ENCODE measurements at regions not wholly inside any gene's neighbourhood (a gene's known extent, or its start where the extent isn't known, plus 50 kb on each side); places are given as distances from the start of the nearest gene placed in this dataset.

GRCh38 chr4:38230121-38230801 lies 270.1 kb downstream of the PTTG2 start:
- no peak overlapping the region for H3K4me3 ChIP-seq (ENCODE audit: low read depth, low read length)
- TF ChIP-seq, protein P1, sequence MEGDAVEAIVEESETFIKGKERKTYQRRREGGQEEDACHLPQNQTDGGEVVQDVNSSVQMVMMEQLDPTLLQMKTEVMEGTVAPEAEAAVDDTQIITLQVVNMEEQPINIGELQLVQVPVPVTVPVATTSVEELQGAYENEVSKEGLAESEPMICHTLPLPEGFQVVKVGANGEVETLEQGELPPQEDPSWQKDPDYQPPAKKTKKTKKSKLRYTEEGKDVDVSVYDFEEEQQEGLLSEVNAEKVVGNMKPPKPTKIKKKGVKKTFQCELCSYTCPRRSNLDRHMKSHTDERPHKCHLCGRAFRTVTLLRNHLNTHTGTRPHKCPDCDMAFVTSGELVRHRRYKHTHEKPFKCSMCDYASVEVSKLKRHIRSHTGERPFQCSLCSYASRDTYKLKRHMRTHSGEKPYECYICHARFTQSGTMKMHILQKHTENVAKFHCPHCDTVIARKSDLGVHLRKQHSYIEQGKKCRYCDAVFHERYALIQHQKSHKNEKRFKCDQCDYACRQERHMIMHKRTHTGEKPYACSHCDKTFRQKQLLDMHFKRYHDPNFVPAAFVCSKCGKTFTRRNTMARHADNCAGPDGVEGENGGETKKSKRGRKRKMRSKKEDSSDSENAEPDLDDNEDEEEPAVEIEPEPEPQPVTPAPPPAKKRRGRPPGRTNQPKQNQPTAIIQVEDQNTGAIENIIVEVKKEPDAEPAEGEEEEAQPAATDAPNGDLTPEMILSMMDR (IDR thresholded peaks at IDR 0.05; ENCODE audit: low read depth, low read length): no peak

DNA sequence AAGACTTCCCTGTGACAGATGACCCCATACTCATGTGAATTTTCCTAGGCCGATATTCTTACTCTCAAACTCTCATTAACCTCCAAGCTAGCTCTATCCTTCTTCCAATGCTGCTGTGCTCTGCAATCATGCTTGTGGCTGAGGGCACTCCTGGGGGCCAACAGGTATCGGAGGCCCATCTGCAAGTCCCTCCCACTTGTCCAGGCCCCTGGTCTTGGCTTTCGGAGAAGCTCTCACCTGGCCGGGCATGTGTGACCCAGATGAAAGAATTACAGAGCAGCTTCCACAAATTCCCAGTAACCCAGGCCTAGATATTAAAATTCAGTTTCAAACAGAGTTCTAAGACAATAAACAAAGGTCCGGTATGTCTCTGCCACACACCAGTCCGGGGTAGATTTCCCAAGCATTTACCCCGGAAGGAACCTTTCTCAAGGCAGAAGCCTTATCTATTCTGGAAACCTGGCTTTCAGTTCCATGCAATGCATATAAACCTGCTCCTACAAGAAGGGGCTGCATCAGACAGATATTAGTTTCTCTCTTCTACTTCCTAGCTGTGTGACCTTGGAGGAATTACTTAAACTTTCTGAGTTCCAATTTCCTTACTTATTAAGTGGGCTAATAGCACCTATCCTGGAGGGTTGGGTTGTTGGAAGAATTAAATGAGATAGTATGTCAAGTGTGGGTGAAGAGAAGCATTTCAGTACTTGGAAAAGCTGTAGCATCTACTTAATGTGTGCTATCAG lies 270.8 kb downstream of the PTTG2 start:
- TF ChIP-seq, protein P1 (IDR thresholded peaks at IDR 0.05; ENCODE audit: low read depth, low read length): no peak
- no peak overlapping the region for H3K4me3 ChIP-seq (ENCODE audit: low read depth, low read length)

DNA sequence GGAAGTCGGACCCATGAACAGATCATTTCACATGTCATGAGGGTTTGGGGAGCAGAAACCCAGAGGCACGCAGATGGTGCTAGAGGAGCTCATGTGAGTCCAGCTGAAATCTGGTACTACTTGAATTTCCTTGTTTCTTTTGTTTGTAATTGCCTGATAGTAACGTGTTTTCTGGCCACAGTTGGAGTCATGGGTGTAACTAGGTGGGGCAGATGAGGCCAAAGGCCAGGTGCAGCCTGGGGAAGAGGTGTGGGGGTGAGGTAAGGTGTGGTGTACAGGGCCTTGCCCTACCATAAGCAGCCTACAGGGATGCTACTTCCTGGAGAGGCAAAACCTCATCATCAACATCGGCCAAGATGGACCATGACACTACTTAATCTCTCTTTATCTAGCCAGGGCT lies 271.4 kb downstream of the PTTG2 start:
- H3K4me3 ChIP-seq (ENCODE audit: low read depth, low read length): no peak overlapping the region
- TF ChIP-seq, protein P1 (IDR thresholded peaks at IDR 0.05; ENCODE audit: low read depth, low read length): no peak

DNA sequence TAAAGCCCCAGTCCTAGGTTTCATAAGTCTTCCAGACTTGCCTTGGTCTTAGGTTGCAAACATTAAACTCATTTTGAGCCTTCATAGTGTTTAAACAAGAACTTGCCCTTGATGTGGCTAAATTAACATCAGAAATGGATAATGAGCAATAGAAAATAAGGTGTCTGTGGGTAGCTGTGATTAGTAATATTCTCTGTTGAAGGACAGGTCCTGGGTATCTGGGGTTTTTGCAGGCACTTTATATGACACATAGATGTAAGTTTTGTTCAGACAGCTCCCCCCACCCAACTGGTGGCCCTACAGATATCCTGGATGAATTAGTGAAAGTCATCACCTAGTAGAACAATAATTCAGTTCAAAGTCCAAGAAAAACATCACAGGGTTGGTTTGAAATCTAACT lies 272.5 kb downstream of the PTTG2 start:
- TF ChIP-seq, protein P1 (IDR thresholded peaks at IDR 0.05; ENCODE audit: low read depth, low read length): no peak
- no peak overlapping the region for H3K4me3 ChIP-seq (ENCODE audit: low read depth, low read length)

DNA sequence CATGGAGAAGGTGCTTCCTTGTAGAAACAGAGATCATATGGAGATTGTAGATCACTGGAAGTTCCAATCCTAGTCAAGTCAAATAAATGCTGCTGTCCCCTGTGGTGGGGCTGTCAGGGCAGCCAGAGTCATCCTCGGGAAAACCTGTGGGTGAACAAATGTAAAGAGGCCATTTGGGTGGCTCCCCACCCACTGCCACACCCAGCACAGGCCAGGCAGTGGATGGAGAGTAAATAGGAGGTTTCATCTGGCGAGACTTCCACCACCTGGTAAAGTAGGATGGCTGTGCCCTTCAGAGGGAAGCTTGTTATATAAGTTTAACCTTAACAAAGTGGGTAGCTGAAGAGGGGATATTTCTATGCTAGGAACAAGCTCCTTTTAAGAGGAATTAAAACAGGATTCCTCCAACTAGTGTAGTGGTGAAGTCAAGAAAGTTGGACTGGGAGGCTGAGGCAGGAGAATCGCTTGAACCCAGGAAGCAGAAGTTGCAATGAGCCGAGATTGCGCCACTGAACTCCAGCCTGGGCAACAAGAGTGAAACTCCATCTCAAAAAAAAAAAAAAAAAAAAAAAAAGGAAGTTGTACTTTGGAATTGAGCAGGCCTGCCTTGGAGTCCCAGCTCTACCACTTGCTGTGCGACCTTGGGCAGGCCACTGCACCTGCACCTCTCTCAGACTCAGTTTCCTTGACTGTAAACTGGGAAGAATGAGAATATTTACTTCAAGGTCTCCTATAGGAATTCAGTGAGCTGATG lies 273.7 kb downstream of the PTTG2 start:
- TF ChIP-seq, protein P1 (IDR thresholded peaks at IDR 0.05; ENCODE audit: low read depth, low read length): no peak
- H3K4me3 ChIP-seq (ENCODE audit: low read depth, low read length): no peak overlapping the region

DNA sequence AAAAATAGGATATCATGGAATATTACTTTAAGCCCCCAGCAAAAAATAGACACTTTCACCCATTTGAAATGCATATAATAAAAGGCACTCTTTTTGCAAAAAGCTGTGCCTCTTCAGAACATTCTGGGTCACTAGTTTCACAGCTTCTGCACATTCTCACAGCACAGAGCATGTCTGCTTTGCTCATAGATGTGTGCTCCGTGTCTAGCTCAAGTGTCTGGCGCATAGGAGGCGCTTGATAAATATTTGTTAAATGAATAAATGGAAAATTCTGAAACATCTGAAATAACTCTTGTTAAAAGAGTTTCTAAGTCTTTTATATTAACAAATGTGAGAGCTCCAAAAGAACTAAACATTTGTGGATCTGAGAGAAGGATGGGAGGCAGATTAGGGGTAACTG lies 275.2 kb downstream of the PTTG2 start:
- no peak overlapping the region for H3K4me3 ChIP-seq (ENCODE audit: low read depth, low read length)
- TF ChIP-seq, protein P1 (IDR thresholded peaks at IDR 0.05; ENCODE audit: low read depth, low read length): no peak

GRCh38 chr4:38236003-38236402 lies 275.8 kb downstream of the PTTG2 start:
- TF ChIP-seq, protein P1 (IDR thresholded peaks at IDR 0.05; ENCODE audit: low read depth, low read length): no peak
- no peak overlapping the region for H3K4me3 ChIP-seq (ENCODE audit: low read depth, low read length)

All from WI38 (cell line).